H1 (cell line): ENCODE measurements at regions not wholly inside any gene's neighbourhood (a gene's known extent, or its start where the extent isn't known, plus 50 kb on each side); places are given as distances from the start of the nearest gene placed in this dataset.

Experiments
- CTCF ChIA-PET: fragments of 300-600 bp; sonication (Branson Sonifier 250); formaldehyde crosslinking; loops from one replicate; lab custom pipeline; 2021; ENCODE audit not compliant: partially characterized antibody; lab: Charles Lee
- POLR2A ChIA-PET: fragments of 300-600 bp; sonication (Branson Sonifier 250); formaldehyde crosslinking; loops from one replicate; lab custom pipeline; 2021; ENCODE audit warnings: inconsistent platforms; ENCODE audit not compliant: partially characterized antibody; lab: Charles Lee
- DNase-seq, 2 experiments: peaks; one replicate each; pipeline versions ENCODE4 v3.0.0 to v3.0.0-alpha.2; 2010 to 2022; ENCODE audit warnings: low spot score in 2 of 2, low read depth in 1 of 2, mixed read lengths in 1 of 2
- FAIRE-seq: peaks from 2 replicates; lab custom pipeline; 2011; peaks lifted over from hg19 to GRCh38; lab: Jason Lieb, UNC
- H2AFZ ChIP-seq: 2 replicates; pipeline ENCODE4 v1.8.1; 2012; ENCODE audit warnings: low read length, inconsistent platforms
- H2AK5ac ChIP-seq: 2 replicates; pipeline ENCODE4 v1.6.1; 2013; ENCODE audit warnings: low read depth, low read length
- H2BK120ac ChIP-seq: replicated peaks from 2 replicates; pipeline ENCODE3; 2013; ENCODE audit warnings: low read depth, low read length, inconsistent platforms
- H2BK12ac ChIP-seq: 2 replicates; pipeline ENCODE4 v1.6.1; 2013; ENCODE audit warnings: low read depth, low read length
- H2BK15ac ChIP-seq: 2 replicates; pipeline ENCODE4 v1.6.1; 2013; ENCODE audit warnings: low read length
- H2BK20ac ChIP-seq: 2 replicates; pipeline ENCODE4 v1.6.1; 2013; ENCODE audit warnings: low read length
- H2BK5ac ChIP-seq: 2 replicates; pipeline ENCODE4 v1.6.1; 2013; ENCODE audit warnings: low read depth, low read length
- H3K14ac ChIP-seq: 2 replicates; pipeline ENCODE4 v1.6.1; 2013; ENCODE audit warnings: inconsistent platforms; ENCODE audit not compliant: insufficient read length
- H3K18ac ChIP-seq: 2 replicates; pipeline ENCODE4 v1.6.1; 2013; ENCODE audit warnings: low read length; ENCODE audit errors: extremely low read depth
- H3K23ac ChIP-seq: 2 replicates; pipeline ENCODE4 v1.6.1; 2013; ENCODE audit warnings: inconsistent platforms; ENCODE audit not compliant: insufficient read length
- H3K23me2 ChIP-seq: 2 replicates; pipeline ENCODE4 v1.6.1; 2013; ENCODE audit warnings: low read depth, low read length
- H3K27ac ChIP-seq: 2 replicates; pipeline ENCODE4 v1.6.1; 2011; ENCODE audit warnings: low read depth, low read length, inconsistent platforms
- H3K27me3 ChIP-seq, 4 experiments: replicated peaks in 1 of 4; 1 replicate in 1 of 4; 2 replicates in 3 of 4; pipeline versions ENCODE4 v1.6.1 to v1.8.1; 2011 to 2013; ENCODE audit warnings: low read length in 3 of 4, mild to moderate bottlenecking in 3 of 4, inconsistent platforms in 2 of 4, mixed read lengths in 2 of 4, moderate library complexity in 1 of 4; ENCODE audit not compliant: control insufficient read depth in 3 of 4, insufficient read depth in 3 of 4; ENCODE audit errors: extremely low read depth in 1 of 4
- H3K36me3 ChIP-seq, 4 experiments: 2 replicates each; pipeline versions ENCODE4 v1.6.1 to v1.8.1; 2011 to 2013; ENCODE audit warnings: mild to moderate bottlenecking in 4 of 4, low read length in 3 of 4, moderate library complexity in 2 of 4, control low read depth in 1 of 4, inconsistent platforms in 1 of 4; ENCODE audit not compliant: insufficient read depth in 4 of 4, control insufficient read depth in 2 of 4
- H3K4ac ChIP-seq: replicated peaks from 2 replicates; pipeline ENCODE3; 2013; ENCODE audit warnings: low read length, low read depth, mixed read lengths, inconsistent platforms; ENCODE audit not compliant: insufficient read length
- H3K4me1 ChIP-seq, 4 experiments: replicated peaks in 1 of 4; 1 replicate in 1 of 4; 2 replicates in 3 of 4; pipeline versions ENCODE4 v1.6.1 to v1.8.1; 2011 to 2013; ENCODE audit warnings: low read length in 3 of 4, inconsistent platforms in 2 of 4, mixed read lengths in 1 of 4; ENCODE audit not compliant: insufficient read depth in 4 of 4, control insufficient read depth in 3 of 4
- H3K4me2 ChIP-seq, 2 experiments: 2 replicates each; pipeline versions ENCODE4 v1.6.1 to v1.8.1; 2011 to 2013; ENCODE audit warnings: low read depth in 2 of 2, low read length in 2 of 2, control low read depth in 1 of 2, inconsistent platforms in 1 of 2, mild to moderate bottlenecking in 1 of 2; ENCODE audit not compliant: insufficient read depth in 1 of 2
- H3K4me3 ChIP-seq, 4 experiments: fragments of 200-600, 300-600 bp in 1 of 4; sonication (generic), shearing (Covaris generic), sonication (Bioruptor Twin) in 1 of 4; 2 replicates each; pipeline versions ENCODE4 v1.5.1 to v1.8.1; 2011 to 2016; ENCODE audit warnings: low read length in 4 of 4, low read depth in 3 of 4, control low read depth in 2 of 4, inconsistent platforms in 2 of 4, mild to moderate bottlenecking in 2 of 4, mixed read lengths in 1 of 4, moderate library complexity in 1 of 4; ENCODE audit not compliant: insufficient read depth in 2 of 4; ENCODE audit errors: extremely low read depth in 1 of 4
- H3K56ac ChIP-seq: replicated peaks from 2 replicates; pipeline ENCODE3; 2013; ENCODE audit warnings: low read depth, mild to moderate bottlenecking, mixed read lengths, low read length, inconsistent platforms; ENCODE audit not compliant: insufficient read length
- H3K79me1 ChIP-seq: 2 replicates; pipeline ENCODE4 v1.6.1; 2013; ENCODE audit warnings: low read depth, low read length, control low read depth
- H3K79me2 ChIP-seq, 2 experiments: 2 replicates each; pipeline versions ENCODE4 v1.6.1 to v1.8.1; 2012 to 2013; ENCODE audit warnings: low read length in 2 of 2, mild to moderate bottlenecking in 2 of 2, inconsistent platforms in 1 of 2; ENCODE audit not compliant: insufficient read depth in 2 of 2, control insufficient read depth in 1 of 2
- H3K9ac ChIP-seq, 4 experiments: replicated peaks in 1 of 4; 1 replicate in 1 of 4; 2 replicates in 3 of 4; pipeline versions ENCODE4 v1.6.1 to v1.8.1; 2011 to 2013; ENCODE audit warnings: low read depth in 3 of 4, low read length in 3 of 4, control low read depth in 2 of 4, mild to moderate bottlenecking in 2 of 4, moderate library complexity in 2 of 4, inconsistent platforms in 1 of 4; ENCODE audit errors: extremely low read depth in 1 of 4
- H3K9me3 ChIP-seq, 2 experiments: 2 replicates each; pipeline versions ENCODE4 v1.6.1 to v1.8.1; 2012 to 2013; ENCODE audit warnings: mild to moderate bottlenecking in 2 of 2, moderate library complexity in 2 of 2, control low read depth in 1 of 2, inconsistent platforms in 1 of 2, low read depth in 1 of 2, low read length in 1 of 2, mixed read lengths in 1 of 2; ENCODE audit not compliant: insufficient read depth in 2 of 2
- H4K20me1 ChIP-seq, 2 experiments: replicated peaks in 1 of 2; 2 replicates each; pipeline versions ENCODE3 to v1.8.1; 2011 to 2013; ENCODE audit warnings: inconsistent platforms in 2 of 2, low read length in 2 of 2, mild to moderate bottlenecking in 1 of 2; ENCODE audit not compliant: insufficient read depth in 2 of 2, control insufficient read depth in 1 of 2
- H4K5ac ChIP-seq: 2 replicates; pipeline ENCODE4 v1.6.1; 2013; ENCODE audit warnings: low read length, low read depth, mixed read lengths, inconsistent platforms; ENCODE audit not compliant: insufficient read length
- H4K8ac ChIP-seq: 2 replicates; pipeline ENCODE4 v1.8.0; 2013; ENCODE audit warnings: mild to moderate bottlenecking, moderate library complexity, low read length, inconsistent platforms; ENCODE audit not compliant: insufficient read depth; ENCODE audit errors: extremely low read depth
- H4K91ac ChIP-seq: replicated peaks from 2 replicates; pipeline ENCODE3; 2013; ENCODE audit warnings: low read length, mixed read lengths, inconsistent platforms; ENCODE audit not compliant: insufficient read length
- ASH2L ChIP-seq: fragments of 200-600, 300-600 bp; sonication (generic); IDR thresholded peaks from one replicate; pipeline ENCODE4 v1.7.1; 2017; ENCODE audit warnings: low read length
- BRCA1 ChIP-seq: IDR thresholded peaks from 2 replicates; pipeline ENCODE4 v1.6.1; 2012; ENCODE audit warnings: low read depth, low read length, improper control_type of control experiment
- CEBPB ChIP-seq: IDR thresholded peaks from 2 replicates; pipeline ENCODE4 v1.6.1; 2012; ENCODE audit warnings: low read depth, low read length
- CHD1 ChIP-seq: IDR thresholded peaks from 2 replicates; pipeline ENCODE4 v1.6.1; 2012; ENCODE audit warnings: low read depth, low read length, improper control_type of control experiment
- HDAC2 ChIP-seq, 2 experiments: fragments of 300-600 bp in 1 of 2; sonication (generic) in 1 of 2; IDR thresholded peaks; 2 replicates each; pipeline ENCODE4 v1.6.1; 2011 to 2012; ENCODE audit warnings: low read depth in 2 of 2, low read length in 2 of 2, mild to moderate bottlenecking in 2 of 2, moderate library complexity in 2 of 2, borderline replicate concordance in 1 of 2, inconsistent platforms in 1 of 2
- RAD21 ChIP-seq, 2 experiments: IDR thresholded peaks in 1 of 2; conservative IDR thresholded peaks in 1 of 2; 2 replicates each; pipeline ENCODE4 v1.6.1; 2011; ENCODE audit warnings: low read depth in 2 of 2, low read length in 2 of 2, improper control_type of control experiment in 1 of 2, inconsistent platforms in 1 of 2, mild to moderate bottlenecking in 1 of 2, moderate library complexity in 1 of 2
- SP2 ChIP-seq: IDR thresholded peaks from 2 replicates; pipeline ENCODE4 v1.6.1; 2012; ENCODE audit warnings: mild to moderate bottlenecking, low read length, inconsistent platforms
- TBP ChIP-seq: IDR thresholded peaks from 2 replicates; pipeline ENCODE4 v1.6.1; 2011; ENCODE audit warnings: low read depth, low read length, improper control_type of control experiment
- TCF12 ChIP-seq: IDR thresholded peaks from 2 replicates; pipeline ENCODE4 v1.6.1; 2011; ENCODE audit warnings: low read depth, mild to moderate bottlenecking, low read length
- WGBS, 2 experiments: shearing (Covaris generic) in 1 of 2; methylation state at CpG; one replicate each; pipeline versions ENCODE4 v1.1.6 to v1.1.7; 2013 to 2015; ENCODE audit warnings: low lambda C conversion rate in 2 of 2, mixed read lengths in 2 of 2, inconsistent platforms in 1 of 2, low coverage in 1 of 2, missing lambda C conversion rate in 1 of 2; ENCODE audit not compliant: insufficient replicate concordance in 2 of 2, insufficient coverage in 1 of 2, insufficient read length in 1 of 2; ENCODE audit errors: extremely low coverage in 1 of 2, missing lambda C conversion rate in 1 of 2; 5-methylcytosine and 5-hydroxymethylcytosine counted together
- TF ChIP-seq, protein P1 (sequence below): IDR thresholded peaks from 2 replicates; pipeline ENCODE4 v1.6.1; 2012; ENCODE audit warnings: inconsistent platforms
- TF ChIP-seq, protein P2 (sequence below): IDR thresholded peaks from 2 replicates; pipeline ENCODE4 v1.6.1; 2012; ENCODE audit warnings: inconsistent platforms

DNA sequence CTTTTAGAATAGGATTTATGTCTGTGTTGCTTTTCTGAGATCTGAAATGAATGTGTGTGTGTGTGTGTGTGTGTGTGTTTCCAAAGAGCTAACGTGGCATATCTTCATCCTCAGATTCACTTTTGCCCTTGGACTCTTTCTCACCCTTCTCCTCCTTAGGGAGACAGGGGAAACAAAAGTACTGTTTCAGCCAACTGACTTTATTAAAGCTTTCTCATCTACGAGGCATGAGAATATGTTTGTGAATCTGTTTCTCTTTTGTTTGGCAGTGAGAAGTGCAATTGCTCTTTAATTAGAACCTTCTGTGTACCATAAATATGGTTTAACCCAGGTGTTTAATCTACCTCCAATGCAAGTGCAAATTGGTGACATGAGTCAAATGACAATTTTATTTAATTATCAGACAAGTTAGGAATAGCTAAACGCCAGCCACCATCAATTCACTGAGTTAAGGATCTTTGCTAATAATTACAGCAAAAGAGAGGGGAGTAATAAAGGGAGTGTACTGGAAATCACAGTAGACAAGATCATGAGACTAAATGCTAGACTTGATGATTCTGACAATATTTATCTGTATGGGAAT lies 186.4 kb upstream of the COL3A1 start:
- Histone ChIP-seq H3K4ac (no peak overlapping the region), H2AFZ (no peak overlapping the region), H2BK15ac (no peak overlapping the region), H2BK5ac (no peak overlapping the region), H4K20me1 (no peaks in the 10 kb centered on the region), H2AK5ac (no peak overlapping the region), H3K14ac (no peak overlapping the region), H3K9ac (no peak overlapping the region), H2BK20ac (no peak overlapping the region), H3K4me2 (no peak overlapping the region), H3K18ac (no peak overlapping the region), H3K27ac (no peak overlapping the region), H3K36me3 (no peaks in the 10 kb centered on the region), H3K79me1 (no peaks in the 10 kb centered on the region), H3K23ac (no peak overlapping the region), H2BK120ac (no peak overlapping the region), H4K8ac (no peak overlapping the region), H3K56ac (no peak overlapping the region), H3K27me3 (no peaks in the 10 kb centered on the region), H4K5ac (no peak overlapping the region), H4K91ac (no peak overlapping the region), H3K4me3 (no peak overlapping the region), H2BK12ac (no peak overlapping the region), H3K79me2 (no peaks in the 10 kb centered on the region), H3K23me2 (no peaks in the 10 kb centered on the region), H3K9me3 (no peaks in the 10 kb centered on the region), H3K4me1 (no peaks in the 10 kb centered on the region)
- CTCF ChIA-PET: interaction anchor here (0.6 to 2.7 kb wide), 2 partner anchors 22 to 230 kb away, joined by 3 to 6 read pairs; no protein-coding TSS in a partner anchor
- POLR2A ChIA-PET: no interaction called here
- no peak for TF ChIP-seq BRCA1
- TF ChIP-seq CHD1: no peak
- TF ChIP-seq CEBPB: no peak
- TF ChIP-seq, protein P1, sequence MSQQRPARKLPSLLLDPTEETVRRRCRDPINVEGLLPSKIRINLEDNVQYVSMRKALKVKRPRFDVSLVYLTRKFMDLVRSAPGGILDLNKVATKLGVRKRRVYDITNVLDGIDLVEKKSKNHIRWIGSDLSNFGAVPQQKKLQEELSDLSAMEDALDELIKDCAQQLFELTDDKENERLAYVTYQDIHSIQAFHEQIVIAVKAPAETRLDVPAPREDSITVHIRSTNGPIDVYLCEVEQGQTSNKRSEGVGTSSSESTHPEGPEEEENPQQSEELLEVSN: no peak
- TF ChIP-seq TCF12: no peak
- no peak for TF ChIP-seq SP2
- no peak for TF ChIP-seq HDAC2 (IDR thresholded peaks at IDR 0.05; ENCODE audit: borderline replicate concordance in 1 of 2, low read depth in 2 of 2, low read length in 2 of 2)
- no peak for TF ChIP-seq ASH2L
- TF ChIP-seq, protein P2, sequence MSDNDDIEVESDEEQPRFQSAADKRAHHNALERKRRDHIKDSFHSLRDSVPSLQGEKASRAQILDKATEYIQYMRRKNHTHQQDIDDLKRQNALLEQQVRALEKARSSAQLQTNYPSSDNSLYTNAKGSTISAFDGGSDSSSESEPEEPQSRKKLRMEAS: no peak
- TF ChIP-seq TBP: no peak
- TF ChIP-seq RAD21 (IDR thresholded peaks at IDR 0.05 in 1 of 2, conservative IDR thresholded peaks at IDR 0.05 in 1 of 2; ENCODE audit: low read depth in 2 of 2, low read length in 2 of 2): no peak
- no peak for FAIRE-seq
- no peak for DNase-seq
- WGBS, 2 experiments: 83% methylated on average over 3 of the region's 3 CpGs; no CpG with 5 or more reads in 1 of the 2 experiments
